Bronchial epithelial cell (primary cell): ENCODE measurements at regions not wholly inside any gene's neighbourhood (a gene's known extent, or its start where the extent isn't known, plus 50 kb on each side); places are given as distances from the start of the nearest gene placed in this dataset.

ENCODE experiments used
- DNase-seq: peaks from one replicate; pipeline ENCODE4 v3.0.0-alpha.2; 2010; ENCODE audit warnings: low read depth
- FAIRE-seq: peaks from 2 replicates; lab custom pipeline; 2011; peaks lifted over from hg19 to GRCh38; lab: Jason Lieb, UNC
- H3K27me3 ChIP-seq: 2 replicates; pipeline ENCODE4 v1.5.1; 2011; ENCODE audit warnings: low read length; ENCODE audit not compliant: control insufficient read depth, insufficient read depth
- H3K36me3 ChIP-seq: 2 replicates; pipeline ENCODE4 v1.5.1; 2011; ENCODE audit warnings: low read length; ENCODE audit not compliant: control insufficient read depth, insufficient read depth
- H3K4me3 ChIP-seq: 2 replicates; pipeline ENCODE4 v1.5.1; 2011; ENCODE audit warnings: mild to moderate bottlenecking, low read depth, low read length, control low read depth
- TF ChIP-seq, protein P1 (sequence below): IDR thresholded peaks from 2 replicates; pipeline ENCODE4 v1.5.1; 2011; ENCODE audit warnings: mild to moderate bottlenecking, moderate library complexity, low read length, control low read depth, inconsistent platforms; ENCODE audit not compliant: insufficient read depth, severe bottlenecking

DNA sequence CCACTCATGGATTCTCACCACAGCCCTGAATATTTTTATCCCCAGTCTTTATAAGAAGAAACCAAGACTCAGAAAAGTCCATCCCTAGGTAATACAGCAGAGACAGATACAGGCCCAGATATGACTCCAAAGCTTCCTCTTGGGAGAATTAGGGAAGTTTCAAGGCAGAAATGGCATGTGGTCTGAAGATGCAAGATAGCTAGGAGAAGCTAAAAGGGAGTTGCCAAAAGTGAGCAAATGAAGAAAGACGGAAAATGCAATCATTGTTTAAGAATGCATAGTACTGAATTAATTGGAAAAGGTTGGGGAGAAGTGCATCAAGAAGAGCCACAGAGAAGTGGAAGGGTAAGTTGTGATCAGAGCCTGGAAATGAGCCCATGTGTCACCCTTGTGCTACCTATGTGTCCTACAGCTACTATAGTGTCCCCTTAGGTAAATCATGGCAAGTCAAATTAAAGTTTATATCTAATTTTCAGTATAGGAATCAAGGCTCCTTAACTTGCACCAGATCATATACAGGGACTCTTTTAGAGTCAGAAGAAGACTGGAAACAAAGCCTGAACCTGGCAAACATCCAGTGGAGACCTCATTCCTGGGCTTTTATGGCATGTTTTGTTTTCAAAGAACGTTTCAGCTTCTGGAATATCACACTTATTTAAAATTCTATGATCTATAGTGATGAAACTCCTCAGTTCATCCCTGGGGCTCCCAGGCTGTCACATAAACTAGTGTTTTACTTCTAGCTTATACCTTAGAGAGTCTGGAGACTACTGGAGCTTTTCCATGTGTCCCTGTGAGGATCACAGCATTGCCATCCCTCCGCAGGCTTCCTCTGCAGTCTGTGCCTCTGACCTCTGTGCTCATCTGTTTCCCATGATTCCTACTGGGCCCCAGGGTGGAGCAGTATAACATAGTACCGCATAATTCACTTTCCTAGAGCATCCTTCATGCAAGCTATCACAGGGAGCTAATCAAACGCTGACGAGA is 189.0 kb upstream of the CDKN3 start:
- TF ChIP-seq, protein P1, sequence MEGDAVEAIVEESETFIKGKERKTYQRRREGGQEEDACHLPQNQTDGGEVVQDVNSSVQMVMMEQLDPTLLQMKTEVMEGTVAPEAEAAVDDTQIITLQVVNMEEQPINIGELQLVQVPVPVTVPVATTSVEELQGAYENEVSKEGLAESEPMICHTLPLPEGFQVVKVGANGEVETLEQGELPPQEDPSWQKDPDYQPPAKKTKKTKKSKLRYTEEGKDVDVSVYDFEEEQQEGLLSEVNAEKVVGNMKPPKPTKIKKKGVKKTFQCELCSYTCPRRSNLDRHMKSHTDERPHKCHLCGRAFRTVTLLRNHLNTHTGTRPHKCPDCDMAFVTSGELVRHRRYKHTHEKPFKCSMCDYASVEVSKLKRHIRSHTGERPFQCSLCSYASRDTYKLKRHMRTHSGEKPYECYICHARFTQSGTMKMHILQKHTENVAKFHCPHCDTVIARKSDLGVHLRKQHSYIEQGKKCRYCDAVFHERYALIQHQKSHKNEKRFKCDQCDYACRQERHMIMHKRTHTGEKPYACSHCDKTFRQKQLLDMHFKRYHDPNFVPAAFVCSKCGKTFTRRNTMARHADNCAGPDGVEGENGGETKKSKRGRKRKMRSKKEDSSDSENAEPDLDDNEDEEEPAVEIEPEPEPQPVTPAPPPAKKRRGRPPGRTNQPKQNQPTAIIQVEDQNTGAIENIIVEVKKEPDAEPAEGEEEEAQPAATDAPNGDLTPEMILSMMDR = no peak
- FAIRE-seq (no peak), DNase-seq (no peak)
- H3K4me3 ChIP-seq = no peak overlapping the region
- no peaks in the 10 kb centered on the region for H3K27me3 ChIP-seq
- no peaks in the 10 kb centered on the region for H3K36me3 ChIP-seq

DNA sequence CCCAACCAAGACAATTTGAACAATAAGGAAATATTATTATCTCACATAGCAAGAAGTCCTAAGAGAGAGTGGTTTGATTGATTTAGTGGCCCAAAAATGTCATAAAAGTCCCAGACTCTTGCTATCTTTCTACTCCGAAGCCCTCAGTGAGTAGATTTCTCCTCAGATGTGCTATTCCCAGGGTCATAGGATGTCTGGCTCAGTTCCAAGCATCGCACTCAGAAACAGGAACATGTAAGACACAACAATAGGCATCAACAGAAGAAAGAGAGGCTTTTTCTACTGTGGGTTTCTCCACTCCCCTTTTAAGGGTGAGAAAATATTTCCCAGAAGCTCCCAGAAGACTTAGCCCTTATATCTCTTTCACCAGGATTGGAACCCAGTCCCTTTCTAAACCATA is 188.1 kb upstream of the CDKN3 start:
- no peak for FAIRE-seq
- DNase-seq = no peak
- TF ChIP-seq, protein P1 = no peak
- no peaks in the 10 kb centered on the region for H3K36me3 ChIP-seq
- H3K4me3 ChIP-seq = no peak overlapping the region
- H3K27me3 ChIP-seq = no peaks in the 10 kb centered on the region

DNA sequence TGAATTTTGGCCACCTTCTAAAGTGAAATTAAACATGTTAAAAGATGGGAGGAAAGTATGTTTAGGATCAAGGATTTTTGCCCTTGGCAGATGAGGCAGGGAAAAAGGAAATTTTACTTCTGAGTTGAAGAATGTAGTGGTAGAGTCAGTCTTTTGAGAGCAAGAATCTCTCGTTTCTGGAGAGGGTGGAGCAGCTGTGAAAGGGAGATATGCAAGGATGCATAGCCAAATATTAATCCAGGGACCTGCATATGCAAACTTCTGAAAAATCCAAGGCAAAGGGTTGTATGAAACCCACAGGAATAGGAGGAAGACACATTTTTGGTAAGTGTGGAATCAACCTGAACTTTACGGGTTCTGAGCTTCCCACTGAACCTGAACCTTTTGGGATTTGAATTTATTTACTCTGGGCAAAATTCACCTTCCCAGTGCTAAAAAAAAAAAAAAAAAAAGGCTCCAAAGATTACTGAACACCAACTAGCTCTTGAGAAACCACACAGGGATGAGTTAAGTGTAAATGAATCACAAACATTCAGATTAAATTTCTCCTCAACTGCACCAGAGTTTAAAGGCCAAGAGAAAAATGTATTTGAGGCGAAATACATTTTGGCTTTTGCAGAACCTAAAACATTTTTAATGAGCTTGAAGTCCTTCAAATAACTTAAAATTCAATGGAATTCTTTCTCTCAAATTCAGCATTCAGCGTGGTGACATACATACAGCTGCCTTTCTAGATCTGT is 187.1 kb upstream of the CDKN3 start:
- TF ChIP-seq, protein P1 = no peak
- peak; percentile 76 for DNase-seq
- H3K4me3 ChIP-seq = no peak overlapping the region
- no peaks in the 10 kb centered on the region for H3K27me3 ChIP-seq
- H3K36me3 ChIP-seq = no peaks in the 10 kb centered on the region
- no peak for FAIRE-seq

DNA sequence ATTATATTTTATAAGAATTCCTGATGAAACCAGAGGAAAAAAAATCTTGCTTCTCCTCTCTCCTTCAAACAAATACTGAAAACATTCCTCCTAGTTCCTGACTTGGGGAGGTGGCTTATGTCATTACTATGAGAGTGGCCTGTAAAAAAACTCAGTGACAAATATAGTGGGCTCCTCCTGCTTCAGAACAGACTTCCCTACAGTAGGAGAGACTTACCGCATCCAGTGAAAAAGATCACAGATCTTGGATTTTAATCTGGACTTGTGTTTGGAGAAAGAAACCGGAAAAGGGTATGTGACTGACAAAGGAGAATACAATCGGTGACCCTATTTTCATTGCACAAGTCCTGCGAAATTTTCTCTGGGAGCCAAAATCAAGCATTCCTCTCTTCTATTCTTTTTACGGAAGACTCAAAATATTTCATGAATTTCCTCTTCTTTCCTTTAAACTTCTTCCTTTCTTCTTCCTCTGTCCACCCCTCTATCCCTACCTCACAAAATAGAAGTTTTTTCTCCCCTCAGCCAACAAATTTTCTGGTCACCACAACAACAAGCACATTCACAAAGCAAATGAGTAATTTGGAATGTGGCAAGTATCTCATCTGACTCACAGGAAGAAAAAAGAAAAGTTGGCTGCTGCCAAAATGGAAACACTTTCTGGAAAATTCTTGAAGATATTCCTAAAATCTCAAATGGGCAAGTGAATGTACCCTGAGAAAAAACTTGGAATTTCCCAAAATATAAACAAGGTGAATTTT is 185.1 kb upstream of the CDKN3 start:
- TF ChIP-seq, protein P1 = no peak
- FAIRE-seq (no peak), DNase-seq (peak; percentile 81)
- Histone ChIP-seq H3K36me3 (no peaks in the 10 kb centered on the region), H3K4me3 (no peak overlapping the region), H3K27me3 (no peaks in the 10 kb centered on the region)

DNA sequence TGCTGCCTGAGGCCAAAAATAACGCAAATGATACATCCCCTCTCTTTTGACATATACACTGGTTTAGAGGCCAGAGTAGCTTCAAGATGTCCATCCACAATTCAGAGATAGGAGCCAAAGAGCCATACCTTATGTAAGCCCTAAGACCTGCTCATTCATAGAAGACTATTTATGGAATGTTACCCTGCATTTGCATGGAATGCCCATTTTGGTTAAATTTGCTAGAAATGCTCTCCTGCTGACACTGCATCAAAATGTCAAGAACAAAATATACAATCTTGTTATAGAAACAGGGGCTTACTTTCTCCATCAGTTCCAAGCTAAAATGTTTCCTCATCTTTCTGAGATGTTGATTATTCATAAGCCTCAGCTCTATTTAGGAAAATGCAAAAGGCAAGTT is 183.3 kb upstream of the CDKN3 start:
- FAIRE-seq (no peak), DNase-seq (no peak)
- Histone ChIP-seq H3K36me3 (no peaks in the 10 kb centered on the region), H3K27me3 (no peaks in the 10 kb centered on the region), H3K4me3 (no peak overlapping the region)
- TF ChIP-seq, protein P1 = no peak
